B cell (primary cell): ENCODE measurements at regions not wholly inside any gene's neighbourhood (a gene's known extent, or its start where the extent isn't known, plus 50 kb on each side); places are given as distances from the start of the nearest gene placed in this dataset.

Experiments used
- ATAC-seq: fragments of 200-7000 bp; cut with Tn5 transposase; one replicate; pipeline ENCODE4 v1.10.0; 2021; ENCODE audit warnings: low read depth, mild to moderate bottlenecking, moderate number of reproducible peaks, moderate library complexity
- CTCF ChIA-PET: fragments of 350-600 bp; sonication (Branson Sonifier 250); formaldehyde crosslinking; loops from one replicate; lab custom pipeline; 2021; ENCODE audit warnings: antibody characterized with exemption, inconsistent platforms; lab: Charles Lee
- POLR2A ChIA-PET: fragments of 350-600 bp; sonication (Branson Sonifier 250); formaldehyde crosslinking; loops from one replicate; lab custom pipeline; 2021; ENCODE audit warnings: antibody characterized with exemption; lab: Charles Lee
- DNase-seq: peaks from one replicate; pipeline ENCODE4 v3.0.0; 2013
- H2AFZ ChIP-seq: 2 replicates; pipeline ENCODE4 v1.6.1; 2012; ENCODE audit warnings: mild to moderate bottlenecking, low read depth, low read length; ENCODE audit not compliant: insufficient read depth, poor library complexity, severe bottlenecking
- H3K27ac ChIP-seq, 2 donors: 1 replicate in 1 of 2; 2 replicates in 1 of 2; pipeline ENCODE4 v1.5.1; 2012 to 2013; ENCODE audit warnings: low read length in 2 of 2, mild to moderate bottlenecking in 2 of 2, moderate library complexity in 1 of 2
- H3K27me3 ChIP-seq, 4 experiments: fragments of 200-600 bp in 1 of 4; sonication (generic) in 1 of 4; replicated peaks in 1 of 4; 1 replicate in 2 of 4; 2 replicates in 2 of 4; pipeline versions ENCODE4 v1.6.1 to v1.7.0; 2013 to 2016; ENCODE audit warnings: low read length in 3 of 4, mild to moderate bottlenecking in 2 of 4, mixed read lengths in 1 of 4, moderate library complexity in 1 of 4; ENCODE audit not compliant: insufficient read depth in 4 of 4, control insufficient read depth in 3 of 4; ENCODE audit errors: control extremely low read depth in 1 of 4
- H3K36me3 ChIP-seq, 2 experiments: replicated peaks in 1 of 2; 1 replicate in 1 of 2; 2 replicates in 1 of 2; pipeline versions ENCODE4 v1.6.1 to v1.7.1; 2013; ENCODE audit warnings: low read length in 1 of 2; ENCODE audit not compliant: insufficient read depth in 2 of 2, control insufficient read depth in 1 of 2; ENCODE audit errors: control extremely low read depth in 1 of 2, extremely low read depth in 1 of 2
- H3K4me1 ChIP-seq, 2 donors: fragments of 200-600 bp in 1 of 2; sonication (generic) in 1 of 2; 1 replicate in 1 of 2; 2 replicates in 1 of 2; pipeline versions ENCODE4 v1.5.1 to v1.6.1; 2013 to 2017; ENCODE audit warnings: low read length in 2 of 2; ENCODE audit not compliant: control insufficient read depth in 2 of 2, insufficient read depth in 2 of 2
- H3K4me2 ChIP-seq: replicated peaks from 2 replicates; pipeline ENCODE3; 2012; ENCODE audit warnings: mild to moderate bottlenecking, low read depth, low read length; ENCODE audit not compliant: poor library complexity, severe bottlenecking
- H3K4me3 ChIP-seq, 5 experiments: fragments of 200-600 bp in 1 of 5; sonication (generic) in 1 of 5; 1 replicate in 3 of 5; 2 replicates in 2 of 5; pipeline versions ENCODE4 v1.5.1 to v1.7.0; 2011 to 2016; ENCODE audit warnings: low read length in 4 of 5, mild to moderate bottlenecking in 4 of 5, low read depth in 2 of 5, control low read depth in 1 of 5, moderate library complexity in 1 of 5; ENCODE audit not compliant: insufficient read depth in 1 of 5; ENCODE audit errors: control extremely low read depth in 1 of 5, extremely low read depth in 1 of 5
- H3K79me2 ChIP-seq: fragments of 200-600 bp; sonication (generic); one replicate; pipeline ENCODE4 v1.6.0; 2016; ENCODE audit warnings: low read length; ENCODE audit not compliant: control insufficient read depth, insufficient read depth
- H3K9ac ChIP-seq: fragments of 200-600 bp; sonication (generic); 2 replicates; pipeline ENCODE4 v1.6.1; 2017; ENCODE audit warnings: mild to moderate bottlenecking, low read length, moderate library complexity
- H3K9me3 ChIP-seq, 3 donors: one replicate each; pipeline versions ENCODE4 v1.6.1 to v1.7.1; 2013; ENCODE audit warnings: low read length in 2 of 3; ENCODE audit not compliant: control insufficient read depth in 2 of 3, insufficient read depth in 1 of 3; ENCODE audit errors: control extremely low read depth in 1 of 3
- H4K20me1 ChIP-seq: 2 replicates; pipeline ENCODE4 v1.6.0; 2012; ENCODE audit warnings: mild to moderate bottlenecking, low read length; ENCODE audit not compliant: insufficient read depth, control insufficient read depth, poor library complexity, severe bottlenecking
- H3K27ac Mint-ChIP-seq: one replicate; pipeline ENCODE4 v1.8.0; 2021; ENCODE audit warnings: mixed read lengths
- H3K27me3 Mint-ChIP-seq: one replicate; pipeline ENCODE4 v1.8.0; 2021; ENCODE audit warnings: mixed read lengths
- H3K4me1 Mint-ChIP-seq: one replicate; pipeline ENCODE4 v1.8.0; 2021; ENCODE audit warnings: mixed read lengths
- H3K4me3 Mint-ChIP-seq: one replicate; pipeline ENCODE4 v1.8.0; 2021; ENCODE audit warnings: mixed read lengths
- H3K9me3 Mint-ChIP-seq: one replicate; pipeline ENCODE4 v1.8.0; 2022; ENCODE audit warnings: mixed read lengths; ENCODE audit not compliant: insufficient read depth
- EZH2 ChIP-seq: IDR thresholded peaks from 2 replicates; pipeline ENCODE4 v1.6.1; 2012; ENCODE audit warnings: borderline replicate concordance, low read depth, mild to moderate bottlenecking, moderate library complexity, low read length; ENCODE audit not compliant: insufficient read depth, poor library complexity, severe bottlenecking
- WGBS: methylation state at CpG from one replicate; pipeline ENCODE4 v1.1.5; 2013; ENCODE audit warnings: missing lambda C conversion rate; ENCODE audit not compliant: insufficient coverage; 5-methylcytosine and 5-hydroxymethylcytosine counted together
- intact Hi-C: fragments of 100-400 bp; cut with micrococcal nuclease; formaldehyde crosslinking; loops from one replicate; pipeline ENCODE4 v1.10.0; 2022
- TF ChIP-seq, protein P1 (sequence below): fragments of 200-600 bp; IDR thresholded peaks from one replicate; pipeline ENCODE4 v1.8.0; 2022; ENCODE audit warnings: antibody characterized with exemption, mild to moderate bottlenecking

DNA sequence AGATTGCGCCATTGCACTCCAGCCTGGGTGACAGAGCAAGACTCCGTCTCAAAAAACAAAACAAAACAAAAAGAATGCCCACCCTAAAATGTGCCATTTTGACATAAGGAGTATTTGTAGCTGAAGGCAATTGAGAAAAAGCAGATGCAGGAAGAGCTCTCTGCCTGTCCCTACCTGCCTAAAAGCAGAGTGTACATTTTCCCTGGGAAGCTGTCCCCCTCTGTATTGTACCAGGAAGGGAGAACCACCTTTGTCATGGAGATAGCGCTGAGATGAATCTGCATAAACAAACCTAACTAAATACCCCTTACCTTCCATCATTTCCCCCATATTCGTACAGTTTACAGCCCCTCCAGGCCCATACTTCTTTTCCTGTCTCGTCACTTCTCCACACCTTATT, 94.4 kb upstream of the SLC45A1 start:
- Mint-ChIP-seq H3K9me3 (peaks cover 8% of the 10 kb centered on the region), H3K27ac (no peak overlapping the region), H3K4me3 (no peak overlapping the region), H3K4me1 (peaks cover 2% of the 10 kb centered on the region), H3K27me3 (peaks cover 55% of the 10 kb centered on the region)
- Histone ChIP-seq H3K4me1 (no peaks in the 10 kb centered on the region), H3K4me3 (no peak overlapping the region), H2AFZ (no peak overlapping the region), H3K27ac (no peak overlapping the region), H3K36me3 (no peaks in the 10 kb centered on the region), H3K4me2 (no peak overlapping the region), H3K9me3 (peaks cover 0 to 15% (median 4%) of the 10 kb centered on the region in 3 donors), H4K20me1 (no peaks in the 10 kb centered on the region), H3K27me3 (peaks cover 0 to 7% (median 2%) of the 10 kb centered on the region in 4 experiments), H3K9ac (no peak overlapping the region), H3K79me2 (no peaks in the 10 kb centered on the region)
- WGBS, result 75% methylated on average over 2 of the region's 5 CpGs
- TF ChIP-seq, protein P1, sequence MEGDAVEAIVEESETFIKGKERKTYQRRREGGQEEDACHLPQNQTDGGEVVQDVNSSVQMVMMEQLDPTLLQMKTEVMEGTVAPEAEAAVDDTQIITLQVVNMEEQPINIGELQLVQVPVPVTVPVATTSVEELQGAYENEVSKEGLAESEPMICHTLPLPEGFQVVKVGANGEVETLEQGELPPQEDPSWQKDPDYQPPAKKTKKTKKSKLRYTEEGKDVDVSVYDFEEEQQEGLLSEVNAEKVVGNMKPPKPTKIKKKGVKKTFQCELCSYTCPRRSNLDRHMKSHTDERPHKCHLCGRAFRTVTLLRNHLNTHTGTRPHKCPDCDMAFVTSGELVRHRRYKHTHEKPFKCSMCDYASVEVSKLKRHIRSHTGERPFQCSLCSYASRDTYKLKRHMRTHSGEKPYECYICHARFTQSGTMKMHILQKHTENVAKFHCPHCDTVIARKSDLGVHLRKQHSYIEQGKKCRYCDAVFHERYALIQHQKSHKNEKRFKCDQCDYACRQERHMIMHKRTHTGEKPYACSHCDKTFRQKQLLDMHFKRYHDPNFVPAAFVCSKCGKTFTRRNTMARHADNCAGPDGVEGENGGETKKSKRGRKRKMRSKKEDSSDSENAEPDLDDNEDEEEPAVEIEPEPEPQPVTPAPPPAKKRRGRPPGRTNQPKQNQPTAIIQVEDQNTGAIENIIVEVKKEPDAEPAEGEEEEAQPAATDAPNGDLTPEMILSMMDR, result no peak
- no peak for TF ChIP-seq EZH2
- no peak for ATAC-seq
- ChIA-PET CTCF (no interaction called here), POLR2A (no interaction called here)
- intact Hi-C loops, result no loop called here
- no peak for DNase-seq

DNA sequence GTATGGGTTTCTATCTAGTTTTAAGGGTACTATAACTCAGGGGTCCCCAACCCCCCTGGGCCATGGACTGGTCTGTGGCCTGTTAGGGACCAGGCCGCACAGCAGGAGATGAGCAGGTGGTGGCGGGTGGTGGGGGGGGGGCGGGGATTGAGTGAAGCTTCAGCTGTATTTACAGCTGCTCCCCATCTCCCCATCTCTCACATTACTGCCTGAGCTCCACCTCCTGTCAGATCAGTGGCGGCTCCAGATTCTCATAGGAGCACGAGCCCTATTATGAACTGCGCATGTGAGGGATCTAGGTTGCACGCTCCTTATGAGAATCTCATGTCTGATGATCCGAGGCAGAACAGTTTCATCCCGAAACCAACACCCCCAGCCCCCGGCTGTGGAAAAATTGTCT, 95.1 kb upstream of the SLC45A1 start:
- no peaks in the 10 kb centered on the region for H3K36me3 ChIP-seq
- no peaks in the 10 kb centered on the region for H3K4me1 ChIP-seq
- H3K27me3 ChIP-seq, result peaks cover 0 to 9% (median 2%) of the 10 kb centered on the region in 4 experiments
- WGBS, result 86% methylated on average over 4 of the region's 10 CpGs
- H3K9me3 ChIP-seq, result peaks cover 0 to 9% (median 0%) of the 10 kb centered on the region in 3 donors
- no peak overlapping the region for H3K9ac ChIP-seq
- no peak for DNase-seq
- H4K20me1 ChIP-seq, result no peaks in the 10 kb centered on the region
- Mint-ChIP-seq H3K4me3 (no peak overlapping the region), H3K27me3 (peaks cover 52% of the 10 kb centered on the region), H3K27ac (no peak overlapping the region), H3K9me3 (peaks cover 7% of the 10 kb centered on the region), H3K4me1 (peaks cover 2% of the 10 kb centered on the region)
- intact Hi-C loops, result no loop called here
- no peak for TF ChIP-seq EZH2
- TF ChIP-seq, protein P1, result no peak
- H3K27ac ChIP-seq, result no peak overlapping the region
- ChIA-PET POLR2A (no interaction called here), CTCF (no interaction called here)
- H3K4me3 ChIP-seq, result no peak overlapping the region
- ATAC-seq, result no peak
- H3K4me2 ChIP-seq, result no peak overlapping the region
- H3K79me2 ChIP-seq, result no peaks in the 10 kb centered on the region
- no peak overlapping the region for H2AFZ ChIP-seq
